ENCODE measurements at regions not wholly inside any gene's neighbourhood (a gene's known extent, or its start where the extent isn't known, plus 50 kb on each side); places are given as distances from the start of the nearest gene placed in this dataset.
A peak's percentile ranks its signal among the peaks of the same experiment; 100 is the strongest.

DNA sequence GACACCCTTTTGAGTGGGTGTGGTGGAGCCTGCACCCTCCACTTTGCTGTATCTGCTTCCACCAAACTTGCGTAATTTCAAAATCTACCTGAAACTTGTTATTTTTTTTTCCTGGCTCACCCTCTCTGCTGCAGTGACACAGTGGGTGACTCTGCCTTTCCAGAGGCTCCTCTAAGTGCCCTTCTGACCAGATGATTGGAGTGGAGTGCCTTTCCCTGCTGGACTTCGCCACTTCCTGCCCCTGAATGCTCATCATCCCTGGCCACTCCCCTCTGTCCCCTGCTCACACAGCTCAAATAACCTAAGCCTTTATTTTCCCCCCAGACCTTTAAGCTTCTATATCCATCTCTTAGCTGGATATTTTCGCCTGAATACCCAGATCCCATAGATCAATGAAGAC lies 777.5 kb upstream of the ID2 start:
- 92% methylated on average over 2 of the region's 3 CpGs for WGBS (ENCODE audit: insufficient coverage, low lambda C conversion rate)
- H3K4me1 ChIP-seq (ENCODE audit: control insufficient read depth, insufficient read depth, low read length) = peaks cover 4% of the 10 kb centered on the region
- H3K27me3 ChIP-seq (ENCODE audit: control insufficient read depth, insufficient read depth, low read length) = no peaks in the 10 kb centered on the region
- DNase-seq = peak; percentile 64 to 77
- H3K36me3 ChIP-seq (ENCODE audit: control insufficient read depth, insufficient read depth, low read length) = no peaks in the 10 kb centered on the region
- peaks cover 3% of the 10 kb centered on the region for H3K9me3 ChIP-seq (ENCODE audit: control insufficient read depth, low read depth, low read length)
- no peak overlapping the region for H3K4me3 ChIP-seq (ENCODE audit: low read length)
- no peak overlapping the region for H3K27ac ChIP-seq (ENCODE audit: low read length)

DNA sequence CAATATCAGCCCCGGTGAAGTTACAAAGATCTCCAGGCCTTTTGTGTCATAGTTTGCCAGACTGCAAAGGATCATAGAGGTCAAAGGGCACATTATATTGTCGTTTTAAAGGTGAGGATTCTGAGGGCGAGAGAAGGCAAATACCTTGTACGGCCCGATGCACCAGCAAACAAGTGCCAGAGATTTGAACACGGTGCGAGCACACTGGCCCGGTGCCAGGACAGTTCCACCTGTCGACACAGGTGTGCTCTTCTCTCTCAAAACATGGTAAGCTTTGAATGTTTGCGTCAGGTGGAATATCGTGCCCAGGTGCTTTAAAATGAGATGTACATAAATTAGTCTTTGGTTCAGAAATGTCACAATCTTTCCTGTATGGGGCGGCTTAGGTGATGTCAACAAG lies 776.1 kb upstream of the ID2 start:
- Histone ChIP-seq H3K36me3 (ENCODE audit: control insufficient read depth, insufficient read depth, low read length) (no peaks in the 10 kb centered on the region), H3K4me1 (ENCODE audit: control insufficient read depth, insufficient read depth, low read length) (peaks cover 4% of the 10 kb centered on the region), H3K4me3 (ENCODE audit: low read length) (no peak overlapping the region), H3K27ac (ENCODE audit: low read length) (no peak overlapping the region), H3K9me3 (ENCODE audit: control insufficient read depth, low read depth, low read length) (peaks cover 3% of the 10 kb centered on the region), H3K27me3 (ENCODE audit: control insufficient read depth, insufficient read depth, low read length) (no peaks in the 10 kb centered on the region)
- DNase-seq = peak in 1 of 2 donors; percentile 48
- no CpG with 5 or more reads among the region's 12 CpGs for WGBS (ENCODE audit: insufficient coverage, low lambda C conversion rate)

DNA sequence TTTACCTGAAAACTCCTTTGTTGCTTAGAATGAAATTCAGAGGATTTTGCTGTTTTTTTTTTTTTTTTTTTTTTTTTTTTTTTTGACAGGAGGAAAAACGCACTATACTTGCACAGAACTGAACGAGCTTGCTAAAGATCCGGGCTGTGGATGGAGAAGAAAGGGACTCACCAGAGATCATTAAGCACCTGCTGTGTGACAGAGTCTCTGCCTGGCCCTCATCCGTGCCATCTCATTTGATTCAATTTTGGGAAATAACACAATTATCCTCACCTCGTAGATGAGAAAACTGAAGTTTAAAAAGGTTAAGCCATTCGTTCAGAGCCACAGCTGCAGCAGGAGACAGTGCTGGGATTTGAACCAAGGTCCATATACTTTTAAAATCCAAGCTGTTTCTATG lies 775.4 kb upstream of the ID2 start:
- H3K4me3 ChIP-seq (ENCODE audit: low read length) = no peak overlapping the region
- no peaks in the 10 kb centered on the region for H3K36me3 ChIP-seq (ENCODE audit: control insufficient read depth, insufficient read depth, low read length)
- peaks cover 4% of the 10 kb centered on the region for H3K4me1 ChIP-seq (ENCODE audit: control insufficient read depth, insufficient read depth, low read length)
- no peak overlapping the region for H3K27ac ChIP-seq (ENCODE audit: low read length)
- no peak for DNase-seq
- 40% methylated on average over 1 of the region's 6 CpGs for whole genome bisulfite sequencing (ENCODE audit: insufficient coverage, low lambda C conversion rate)
- H3K27me3 ChIP-seq (ENCODE audit: control insufficient read depth, insufficient read depth, low read length) = no peaks in the 10 kb centered on the region
- peaks cover 3% of the 10 kb centered on the region for H3K9me3 ChIP-seq (ENCODE audit: control insufficient read depth, low read depth, low read length)

DNA sequence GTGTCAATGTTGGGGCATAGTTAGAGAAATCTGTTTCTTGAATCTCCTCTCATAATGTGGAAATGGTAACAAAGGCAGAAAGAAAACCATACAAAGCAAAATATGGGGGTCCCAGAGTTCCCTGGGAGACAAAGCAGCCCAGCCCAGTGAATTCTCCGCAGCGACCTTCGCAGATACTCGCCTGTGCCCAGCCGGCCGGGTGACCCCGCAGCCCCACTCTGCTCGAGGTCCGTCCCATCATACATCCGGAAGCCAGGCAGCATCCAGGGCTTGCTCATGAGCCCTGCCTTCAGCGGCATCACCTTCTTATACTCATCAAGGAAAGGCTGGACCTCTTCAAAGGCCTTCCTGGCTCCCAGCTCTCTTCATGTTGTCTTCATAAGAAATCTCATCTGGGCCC lies 774.8 kb upstream of the ID2 start:
- Histone ChIP-seq H3K4me3 (ENCODE audit: low read length) (no peak overlapping the region), H3K27ac (ENCODE audit: low read length) (no peak overlapping the region), H3K27me3 (ENCODE audit: control insufficient read depth, insufficient read depth, low read length) (no peaks in the 10 kb centered on the region), H3K4me1 (ENCODE audit: control insufficient read depth, insufficient read depth, low read length) (peaks cover 4% of the 10 kb centered on the region), H3K36me3 (ENCODE audit: control insufficient read depth, insufficient read depth, low read length) (no peaks in the 10 kb centered on the region), H3K9me3 (ENCODE audit: control insufficient read depth, low read depth, low read length) (peaks cover 3% of the 10 kb centered on the region)
- DNase-seq = no peak
- WGBS (ENCODE audit: insufficient coverage, low lambda C conversion rate) = no CpG with 5 or more reads among the region's 11 CpGs

- Histone ChIP-seq H3K27me3 (ENCODE audit: control insufficient read depth, insufficient read depth, low read length) (no peaks in the 10 kb centered on the region), H3K36me3 (ENCODE audit: control insufficient read depth, insufficient read depth, low read length) (no peaks in the 10 kb centered on the region), H3K4me3 (ENCODE audit: low read length) (no peak overlapping the region), H3K9me3 (ENCODE audit: control insufficient read depth, low read depth, low read length) (peaks cover 3% of the 10 kb centered on the region), H3K4me1 (ENCODE audit: control insufficient read depth, insufficient read depth, low read length) (no peaks in the 10 kb centered on the region), H3K27ac (ENCODE audit: low read length) (no peak overlapping the region)
- DNase-seq = no peak
- 100% methylated on average over 1 of the region's 3 CpGs for WGBS (ENCODE audit: insufficient coverage, low lambda C conversion rate)
Measured at GRCh38 chr2:7910752-7911151, 771.1 kb upstream of the ID2 start.

DNA sequence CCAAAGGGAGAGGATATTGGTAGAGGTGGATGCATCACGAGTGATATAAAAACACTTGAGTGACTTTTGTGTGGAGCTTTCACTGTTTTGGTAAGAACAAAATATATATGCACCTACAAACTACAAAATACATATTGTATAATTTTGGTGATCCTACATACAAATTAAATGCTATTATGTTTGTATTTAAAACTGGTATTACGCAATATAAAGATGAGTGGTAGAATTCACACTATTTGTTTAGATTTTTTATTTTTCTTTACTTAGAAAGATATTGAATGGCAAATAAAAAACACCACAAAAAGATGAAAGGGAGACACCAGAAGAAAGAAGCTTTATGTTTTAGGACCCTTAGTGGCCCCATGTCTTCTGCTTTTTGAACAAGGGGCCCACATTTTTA lies 770.7 kb upstream of the ID2 start:
- WGBS (ENCODE audit: insufficient coverage, low lambda C conversion rate) = 88% methylated on average over 1 of the region's 2 CpGs
- no peaks in the 10 kb centered on the region for H3K4me1 ChIP-seq (ENCODE audit: control insufficient read depth, insufficient read depth, low read length)
- H3K27me3 ChIP-seq (ENCODE audit: control insufficient read depth, insufficient read depth, low read length) = no peaks in the 10 kb centered on the region
- no peak overlapping the region for H3K27ac ChIP-seq (ENCODE audit: low read length)
- H3K36me3 ChIP-seq (ENCODE audit: control insufficient read depth, insufficient read depth, low read length) = no peaks in the 10 kb centered on the region
- DNase-seq = no peak
- peaks cover 3% of the 10 kb centered on the region for H3K9me3 ChIP-seq (ENCODE audit: control insufficient read depth, low read depth, low read length)
- H3K4me3 ChIP-seq (ENCODE audit: low read length) = no peak overlapping the region

DNA sequence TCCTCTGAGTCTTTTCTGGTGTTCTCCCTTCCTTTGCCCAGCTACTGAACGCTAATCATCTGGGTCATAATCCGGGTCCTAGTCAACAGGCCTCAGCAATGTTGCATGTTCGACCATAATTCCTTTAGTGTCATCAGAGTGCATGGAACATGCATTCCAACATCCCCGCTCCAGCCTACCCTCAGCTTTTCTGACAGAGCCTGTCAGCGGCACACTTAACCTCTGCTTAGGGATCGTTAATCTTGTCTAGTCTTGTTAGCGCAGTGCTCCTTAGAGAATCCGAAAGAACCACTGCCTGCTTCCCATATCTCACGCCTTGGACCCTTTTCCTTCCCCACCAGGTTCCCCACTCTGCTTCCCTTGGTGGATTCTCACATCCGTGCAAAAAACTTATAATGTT lies 767.9 kb upstream of the ID2 start:
- Histone ChIP-seq H3K36me3 (ENCODE audit: control insufficient read depth, insufficient read depth, low read length) (no peaks in the 10 kb centered on the region), H3K27me3 (ENCODE audit: control insufficient read depth, insufficient read depth, low read length) (no peaks in the 10 kb centered on the region), H3K9me3 (ENCODE audit: control insufficient read depth, low read depth, low read length) (no peaks in the 10 kb centered on the region), H3K4me3 (ENCODE audit: low read length) (no peak overlapping the region), H3K27ac (ENCODE audit: low read length) (no peak overlapping the region), H3K4me1 (ENCODE audit: control insufficient read depth, insufficient read depth, low read length) (no peaks in the 10 kb centered on the region)
- 100% methylated on average over 1 of the region's 10 CpGs for WGBS (ENCODE audit: insufficient coverage, low lambda C conversion rate)
- DNase-seq = no peak

- H3K27me3 ChIP-seq (ENCODE audit: control insufficient read depth, insufficient read depth, low read length) = no peaks in the 10 kb centered on the region
- no peaks in the 10 kb centered on the region for H3K9me3 ChIP-seq (ENCODE audit: control insufficient read depth, low read depth, low read length)
- WGBS (ENCODE audit: insufficient coverage, low lambda C conversion rate) = 80% methylated on average over 1 of the region's 14 CpGs
- peak in 1 of 2 donors; percentile 69 for DNase-seq
- no peaks in the 10 kb centered on the region for H3K4me1 ChIP-seq (ENCODE audit: control insufficient read depth, insufficient read depth, low read length)
- H3K27ac ChIP-seq (ENCODE audit: low read length) = no peak overlapping the region
- no peak overlapping the region for H3K4me3 ChIP-seq (ENCODE audit: low read length)
- no peaks in the 10 kb centered on the region for H3K36me3 ChIP-seq (ENCODE audit: control insufficient read depth, insufficient read depth, low read length)
Measured at GRCh38 chr2:7915302-7916091, 766.4 kb upstream of the ID2 start.

DNA sequence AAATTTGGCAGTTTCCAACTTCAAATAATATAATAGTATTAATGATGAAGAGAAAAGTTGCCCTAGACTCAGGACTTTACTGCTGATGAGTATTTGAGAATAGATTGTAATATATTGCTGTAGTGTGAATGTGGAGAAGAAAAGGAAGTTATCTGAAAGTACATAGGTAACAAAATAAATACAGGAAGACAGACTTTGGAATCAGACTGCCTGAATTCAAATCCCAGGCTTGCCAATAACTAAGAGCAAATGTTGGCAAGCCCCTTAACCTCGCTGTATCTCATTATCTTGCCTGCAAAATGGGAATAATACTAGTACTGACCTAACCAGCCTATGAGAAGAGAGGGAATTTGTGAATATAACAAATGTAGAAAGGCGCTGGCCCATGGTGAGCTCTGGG lies 765.2 kb upstream of the ID2 start:
- no peak for DNase-seq
- Histone ChIP-seq H3K4me3 (ENCODE audit: low read length) (no peak overlapping the region), H3K27ac (ENCODE audit: low read length) (no peak overlapping the region), H3K4me1 (ENCODE audit: control insufficient read depth, insufficient read depth, low read length) (no peaks in the 10 kb centered on the region), H3K9me3 (ENCODE audit: control insufficient read depth, low read depth, low read length) (no peaks in the 10 kb centered on the region), H3K27me3 (ENCODE audit: control insufficient read depth, insufficient read depth, low read length) (no peaks in the 10 kb centered on the region), H3K36me3 (ENCODE audit: control insufficient read depth, insufficient read depth, low read length) (no peaks in the 10 kb centered on the region)
- WGBS (ENCODE audit: insufficient coverage, low lambda C conversion rate) = no CpG with 5 or more reads among the region's 2 CpGs

GRCh38 chr2:7919510-7919909 lies 762.3 kb upstream of the ID2 start:
- Histone ChIP-seq H3K9me3 (ENCODE audit: control insufficient read depth, low read depth, low read length) (no peaks in the 10 kb centered on the region), H3K4me1 (ENCODE audit: control insufficient read depth, insufficient read depth, low read length) (no peaks in the 10 kb centered on the region), H3K36me3 (ENCODE audit: control insufficient read depth, insufficient read depth, low read length) (no peaks in the 10 kb centered on the region), H3K4me3 (ENCODE audit: low read length) (no peak overlapping the region), H3K27me3 (ENCODE audit: control insufficient read depth, insufficient read depth, low read length) (no peaks in the 10 kb centered on the region), H3K27ac (ENCODE audit: low read length) (no peak overlapping the region)
- no peak for DNase-seq
- WGBS (ENCODE audit: insufficient coverage, low lambda C conversion rate) = 80% methylated on average over 2 of the region's 8 CpGs
